Psoas muscle (tissue), 7 donors: ENCODE measurements at regions not wholly inside any gene's neighbourhood (a gene's known extent, or its start where the extent isn't known, plus 50 kb on each side); places are given as distances from the start of the nearest gene placed in this dataset.

ENCODE experiments used
- ATAC-seq, 4 donors: fragments of 200-7000 bp; cut with Tn5 transposase; one replicate each; pipeline ENCODE4 v1.9.1; 2020; ENCODE audit warnings: moderate library complexity in 3 of 4, mild to moderate bottlenecking in 2 of 4
- DNase-seq, 2 donors: peaks; one replicate each; pipeline ENCODE4 v3.0.0-alpha.2; 2020
- H3K27ac ChIP-seq: fragments of 200-600 bp; one replicate; pipeline ENCODE4 v1.8.0; 2022
- H3K27me3 ChIP-seq, 3 donors: fragments of 200-600 bp in 1 of 3; one replicate each; pipeline versions ENCODE4 v1.6.1 to v1.8.0; 2013 to 2022; ENCODE audit warnings: low read length in 2 of 3, mild to moderate bottlenecking in 2 of 3, moderate library complexity in 1 of 3; ENCODE audit not compliant: insufficient read depth in 3 of 3
- H3K36me3 ChIP-seq, 2 donors: fragments of 200-600 bp in 1 of 2; one replicate each; pipeline versions ENCODE4 v1.6.1 to v1.8.0; 2013 to 2022; ENCODE audit warnings: low read depth in 1 of 2, mild to moderate bottlenecking in 1 of 2, moderate library complexity in 1 of 2; ENCODE audit not compliant: insufficient read depth in 1 of 2
- H3K4me1 ChIP-seq: fragments of 200-600 bp; one replicate; pipeline ENCODE4 v1.8.0; 2022
- H3K4me3 ChIP-seq: fragments of 200-600 bp; one replicate; pipeline ENCODE4 v1.8.0; 2022; ENCODE audit warnings: mild to moderate bottlenecking
- H3K9me3 ChIP-seq: fragments of 200-600 bp; one replicate; pipeline ENCODE4 v1.8.0; 2022
- WGBS, 3 donors: extraction: QIAGEN DNeasy Blood & Tissue Kit; methylation state at CpG; one replicate each; pipeline versions ENCODE4 v1.1.6 to v1.1.7; 2013; 5-methylcytosine and 5-hydroxymethylcytosine counted together
- intact Hi-C, 2 donors: fragments of 100-400 bp; cut with DNase I; formaldehyde crosslinking; loops; one replicate each; pipeline versions ENCODE4 v1.11.0 to v1.14.2; 2022
- TF ChIP-seq, protein P1 (sequence below): fragments of 200-600 bp; IDR thresholded peaks from one replicate; pipeline ENCODE4 v1.8.0; 2022; ENCODE audit warnings: antibody characterized with exemption
- donor health status: healthy with polysubstance abuse.
- donor health status: DM: no; HTN: no; CAD: no; lungs with moderate emphysema.
- donor health status: Bipolar disorder and iron deficiency.
- donor health status: healthy.
- donor health status: DM: yes; HTN: yes; CAD: no.
- donor health status: DM: no; HTN: no; CAD: no.
- donor health status: DM: yes; HTN: yes; CAD: no.

DNA sequence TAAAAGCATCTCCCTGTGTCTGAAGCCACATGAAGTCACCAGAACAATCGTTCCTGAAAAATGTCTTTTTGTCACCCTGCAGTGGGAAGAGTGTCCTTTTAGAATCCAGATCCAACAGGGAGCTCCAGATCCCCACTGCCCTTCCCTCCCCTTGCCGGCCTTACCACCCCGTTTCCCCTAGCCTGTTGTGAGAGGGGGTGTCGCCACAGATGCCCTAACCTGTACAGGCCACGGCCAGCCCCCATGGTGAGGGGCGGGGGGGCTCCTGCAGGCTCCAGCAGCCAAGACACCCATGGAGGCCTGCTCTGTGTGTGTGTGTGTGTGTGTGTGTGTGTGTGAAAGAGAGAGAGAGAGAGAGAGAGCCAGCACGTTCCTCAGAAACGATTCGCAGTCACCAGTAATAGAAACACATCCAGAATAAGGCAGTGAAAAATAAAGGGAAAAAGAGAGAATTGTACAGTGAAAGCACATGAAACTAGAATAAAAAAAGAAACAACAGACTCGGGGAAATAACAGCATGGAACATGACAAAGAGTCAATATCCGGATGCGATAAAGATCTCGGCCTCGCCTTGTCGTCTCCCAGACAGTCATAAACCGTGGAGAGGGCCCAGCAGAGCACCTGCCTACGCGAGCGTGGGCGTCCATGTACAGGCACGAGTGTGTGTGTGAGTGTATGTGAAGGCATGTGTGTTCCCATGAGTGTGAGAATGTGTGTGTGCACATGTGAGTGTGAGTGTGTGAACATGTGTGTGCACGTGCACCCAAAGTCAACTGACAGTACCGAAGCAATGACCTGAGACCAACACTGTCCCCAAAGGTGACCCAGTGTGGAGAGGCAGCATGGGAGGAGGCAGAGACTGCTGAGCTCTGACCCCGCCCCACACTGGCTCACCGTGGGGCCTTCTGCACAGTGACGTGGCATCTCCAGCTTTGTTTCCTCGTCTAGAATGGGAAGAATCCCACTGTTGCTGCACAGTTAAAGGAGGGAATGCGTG, 303.8 kb downstream of the NPHP4 start:
- Histone ChIP-seq H3K9me3 (no peaks in the 10 kb centered on the region), H3K27ac (no peak overlapping the region), H3K4me1 (no peaks in the 10 kb centered on the region), H3K4me3 (no peak overlapping the region), H3K27me3 (peaks cover 0 to 7% (median 2%) of the 10 kb centered on the region in 3 donors), H3K36me3 (no peaks in the 10 kb centered on the region)
- intact Hi-C loops, result no loop called here
- TF ChIP-seq, protein P1, sequence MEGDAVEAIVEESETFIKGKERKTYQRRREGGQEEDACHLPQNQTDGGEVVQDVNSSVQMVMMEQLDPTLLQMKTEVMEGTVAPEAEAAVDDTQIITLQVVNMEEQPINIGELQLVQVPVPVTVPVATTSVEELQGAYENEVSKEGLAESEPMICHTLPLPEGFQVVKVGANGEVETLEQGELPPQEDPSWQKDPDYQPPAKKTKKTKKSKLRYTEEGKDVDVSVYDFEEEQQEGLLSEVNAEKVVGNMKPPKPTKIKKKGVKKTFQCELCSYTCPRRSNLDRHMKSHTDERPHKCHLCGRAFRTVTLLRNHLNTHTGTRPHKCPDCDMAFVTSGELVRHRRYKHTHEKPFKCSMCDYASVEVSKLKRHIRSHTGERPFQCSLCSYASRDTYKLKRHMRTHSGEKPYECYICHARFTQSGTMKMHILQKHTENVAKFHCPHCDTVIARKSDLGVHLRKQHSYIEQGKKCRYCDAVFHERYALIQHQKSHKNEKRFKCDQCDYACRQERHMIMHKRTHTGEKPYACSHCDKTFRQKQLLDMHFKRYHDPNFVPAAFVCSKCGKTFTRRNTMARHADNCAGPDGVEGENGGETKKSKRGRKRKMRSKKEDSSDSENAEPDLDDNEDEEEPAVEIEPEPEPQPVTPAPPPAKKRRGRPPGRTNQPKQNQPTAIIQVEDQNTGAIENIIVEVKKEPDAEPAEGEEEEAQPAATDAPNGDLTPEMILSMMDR, result no peak
- WGBS, 3 donors, result 77 to 79% (median 79%) methylated on average over 28 of the region's 28 CpGs
- DNase-seq (no peak), ATAC-seq (no peak)

DNA sequence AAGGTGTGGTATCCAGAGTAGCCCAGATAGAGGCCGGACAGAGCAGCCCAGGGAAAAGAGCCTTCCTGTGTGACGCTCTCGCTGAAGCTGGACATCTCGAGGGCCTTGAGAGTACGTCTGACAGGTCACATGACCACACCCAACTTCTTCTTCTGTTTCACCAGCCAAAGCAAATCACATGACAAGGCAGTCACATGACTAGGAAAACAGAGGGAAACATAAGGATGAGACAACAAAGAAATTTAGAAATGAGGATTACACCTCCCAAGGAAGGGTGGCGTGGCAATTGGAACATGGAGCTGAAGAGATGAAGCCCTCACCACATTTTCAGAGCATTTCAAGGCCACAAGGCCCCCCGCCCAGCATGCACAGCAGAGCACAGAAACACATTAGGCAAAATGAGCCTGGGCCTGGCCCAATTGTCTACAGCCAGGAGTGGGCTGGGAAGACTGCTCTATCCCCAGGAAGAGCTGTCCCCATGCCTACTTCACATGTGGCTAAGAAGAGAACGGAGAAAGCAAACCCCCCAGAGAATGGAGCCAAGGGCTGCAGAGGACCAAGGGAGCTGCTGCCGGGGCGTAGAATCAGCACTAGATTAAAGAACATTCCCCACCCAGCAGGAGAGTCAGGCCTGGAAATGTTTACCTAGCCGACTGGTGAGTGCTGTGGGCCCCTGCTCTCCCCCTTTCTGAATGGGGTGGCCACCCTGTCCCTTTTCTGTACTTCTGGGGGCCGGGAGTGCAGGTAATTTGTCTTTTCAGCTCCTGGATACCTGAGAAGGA, 305.1 kb downstream of the NPHP4 start:
- Histone ChIP-seq H3K36me3 (no peaks in the 10 kb centered on the region), H3K9me3 (no peaks in the 10 kb centered on the region), H3K27ac (no peak overlapping the region), H3K4me3 (no peak overlapping the region), H3K4me1 (no peaks in the 10 kb centered on the region), H3K27me3 (peaks cover 0 to 7% (median 4%) of the 10 kb centered on the region in 3 donors)
- TF ChIP-seq, protein P1, result no peak
- 90 to 94% (median 92%) methylated on average over 12 of the region's 12 CpGs for WGBS, 3 donors
- intact Hi-C loops, result no loop called here
- DNase-seq, result no peak
- no peak for ATAC-seq

DNA sequence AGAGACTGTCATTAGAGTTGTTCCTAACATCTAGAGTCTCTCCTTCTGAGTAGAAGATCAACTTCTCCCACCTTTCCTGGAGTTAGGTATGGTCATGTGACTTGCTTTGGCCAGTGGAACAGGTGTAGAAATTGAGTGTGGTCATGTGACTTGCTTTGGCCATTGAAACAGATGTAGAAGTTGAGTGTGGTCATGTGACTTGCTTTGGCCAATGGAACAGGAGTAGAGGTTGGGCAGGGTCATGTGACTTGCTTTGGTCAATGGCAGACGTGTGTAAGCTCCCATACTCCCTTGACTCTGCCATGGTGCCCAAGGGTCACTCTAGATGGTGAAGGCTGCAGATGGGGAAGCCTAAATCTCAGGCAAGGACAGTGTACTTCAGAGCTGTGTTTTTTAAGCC, 306.0 kb downstream of the NPHP4 start:
- ATAC-seq (no peak), DNase-seq (no peak)
- Histone ChIP-seq H3K9me3 (no peaks in the 10 kb centered on the region), H3K36me3 (no peaks in the 10 kb centered on the region), H3K4me1 (no peaks in the 10 kb centered on the region), H3K27me3 (peaks cover 0 to 7% (median 4%) of the 10 kb centered on the region in 3 donors), H3K27ac (no peak overlapping the region), H3K4me3 (no peak overlapping the region)
- WGBS, 3 donors, result 79 to 91% (median 89%) methylated on average over 1 of the region's 1 CpG
- TF ChIP-seq, protein P1, result no peak
- intact Hi-C loops, result no loop called here

DNA sequence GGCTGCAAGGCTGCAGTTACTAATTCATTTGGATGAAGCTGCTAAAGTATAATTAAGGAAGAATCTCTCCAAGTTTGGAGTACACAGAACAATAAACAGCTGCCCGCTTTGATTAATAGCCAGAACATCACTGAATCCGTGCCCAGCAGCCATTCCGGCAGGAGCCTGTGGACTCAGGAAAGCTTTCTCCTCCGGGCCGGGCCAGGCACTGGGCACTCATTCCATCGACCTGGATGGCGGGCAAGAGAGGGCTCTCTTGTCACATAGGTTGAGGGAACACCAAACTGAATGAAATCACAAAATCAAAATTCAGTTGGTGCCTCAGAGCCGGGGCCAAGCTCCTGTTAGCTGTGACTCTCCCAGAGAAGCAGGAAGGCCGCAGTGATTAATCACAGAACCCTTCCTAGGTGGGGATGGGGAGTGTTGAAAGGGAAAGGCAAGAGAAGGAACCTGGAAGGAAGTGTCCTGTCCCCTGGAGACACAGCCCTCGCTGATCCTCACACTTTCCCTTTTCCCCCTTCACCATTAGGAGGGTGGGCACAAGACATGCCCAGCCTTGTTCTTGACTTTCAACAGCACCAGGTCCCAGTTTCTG, 306.7 kb downstream of the NPHP4 start:
- WGBS, 3 donors, result 35 to 50% (median 38%) methylated on average over 10 of the region's 10 CpGs
- Histone ChIP-seq H3K4me1 (no peaks in the 10 kb centered on the region), H3K36me3 (no peaks in the 10 kb centered on the region), H3K4me3 (no peak overlapping the region), H3K27me3 (peaks cover 0 to 7% (median 4%) of the 10 kb centered on the region in 3 donors), H3K27ac (no peak overlapping the region), H3K9me3 (no peaks in the 10 kb centered on the region)
- no peak for DNase-seq
- TF ChIP-seq, protein P1, result no peak
- no peak for ATAC-seq
- intact Hi-C loops, result no loop called here
